ENCODE measurements at regions not wholly inside any gene's neighbourhood (a gene's known extent, or its start where the extent isn't known, plus 50 kb on each side); places are given as distances from the start of the nearest gene placed in this dataset.

- DNase-seq (ENCODE audit: low spot score), result peak; percentile 25
Measured at GRCh38 chr12:65598688-65599087, 225.6 kb upstream of the HMGA2 start.

- no peak for DNase-seq (ENCODE audit: low spot score)
Measured at GRCh38 chr12:65602253-65602609, 222.1 kb upstream of the HMGA2 start.

GRCh38 chr12:65602610-65603295 is 221.5 kb upstream of the HMGA2 start:
- DNase-seq (ENCODE audit: low spot score), result peak; percentile 85

- DNase-seq (ENCODE audit: low spot score), result peak; percentile 33
Measured at GRCh38 chr12:65603438-65604351, 220.6 kb upstream of the HMGA2 start.

- DNase-seq (ENCODE audit: low spot score), result no peak
Measured at GRCh38 chr12:65605019-65605418, 219.3 kb upstream of the HMGA2 start.

GRCh38 chr12:65606008-65606766 is 218.1 kb upstream of the HMGA2 start:
- DNase-seq (ENCODE audit: low spot score), result no peak

GRCh38 chr12:65607401-65607841 is 216.9 kb upstream of the HMGA2 start:
- DNase-seq (ENCODE audit: low spot score), result no peak

GRCh38 chr12:65608319-65608916 is 215.9 kb upstream of the HMGA2 start:
- no peak for DNase-seq (ENCODE audit: low spot score)

GRCh38 chr12:65609359-65609771 is 214.9 kb upstream of the HMGA2 start:
- DNase-seq (ENCODE audit: low spot score), result peak; percentile 19

- DNase-seq (ENCODE audit: low spot score), result no peak
Measured at GRCh38 chr12:65611396-65611795, 212.9 kb upstream of the HMGA2 start.

- DNase-seq (ENCODE audit: low spot score), result no peak
Measured at GRCh38 chr12:65612440-65612839, 211.8 kb upstream of the HMGA2 start.

- no peak for DNase-seq (ENCODE audit: low spot score)
Measured at GRCh38 chr12:65613692-65614091, 210.6 kb upstream of the HMGA2 start.

- DNase-seq (ENCODE audit: low spot score), result no peak
Measured at GRCh38 chr12:65614259-65614889, 209.9 kb upstream of the HMGA2 start.

- DNase-seq (ENCODE audit: low spot score), result no peak
Measured at GRCh38 chr12:65615118-65615517, 209.2 kb upstream of the HMGA2 start.

GRCh38 chr12:65616022-65616421 is 208.3 kb upstream of the HMGA2 start:
- DNase-seq (ENCODE audit: low spot score), result no peak

GRCh38 chr12:65618588-65618987 is 205.7 kb upstream of the HMGA2 start:
- no peak for DNase-seq (ENCODE audit: low spot score)

GRCh38 chr12:65619018-65619417 is 205.3 kb upstream of the HMGA2 start:
- no peak for DNase-seq (ENCODE audit: low spot score)

GRCh38 chr12:65620046-65620445 is 204.2 kb upstream of the HMGA2 start:
- DNase-seq (ENCODE audit: low spot score), result no peak

GRCh38 chr12:65622056-65622455 is 202.2 kb upstream of the HMGA2 start:
- DNase-seq (ENCODE audit: low spot score), result no peak

GRCh38 chr12:65623507-65623906 is 200.8 kb upstream of the HMGA2 start:
- no peak for DNase-seq (ENCODE audit: low spot score)

- no peak for DNase-seq (ENCODE audit: low spot score)
Measured at GRCh38 chr12:65624554-65625086, 199.7 kb upstream of the HMGA2 start.
